ENCODE measurements at regions not wholly inside any gene's neighbourhood (a gene's known extent, or its start where the extent isn't known, plus 50 kb on each side); places are given as distances from the start of the nearest gene placed in this dataset.

GRCh38 chrX:39586359-39586758, 511.4 kb downstream of the BCOR start:
- no peaks in the 10 kb centered on the region for H3K9me3 ChIP-seq (ENCODE audit: control insufficient read depth, low read length)
- no peak overlapping the region for H3K27ac ChIP-seq (ENCODE audit: low read depth, low read length, severe bottlenecking)
- no CpG with 5 or more reads among the region's 4 CpGs for WGBS, 2 experiments (ENCODE audit: insufficient coverage in 2 of 2)
- no peak overlapping the region for H3K4me3 ChIP-seq (ENCODE audit: extremely low read depth, insufficient read depth, low read length, poor library complexity, severe bottlenecking)
- H3K36me3 ChIP-seq (ENCODE audit: control insufficient read depth, insufficient read depth, low read length) = no peaks in the 10 kb centered on the region
- peaks cover 4% of the 10 kb centered on the region for H3K4me1 ChIP-seq (ENCODE audit: control insufficient read depth, insufficient read depth, low read length, poor library complexity, severe bottlenecking)

DNA sequence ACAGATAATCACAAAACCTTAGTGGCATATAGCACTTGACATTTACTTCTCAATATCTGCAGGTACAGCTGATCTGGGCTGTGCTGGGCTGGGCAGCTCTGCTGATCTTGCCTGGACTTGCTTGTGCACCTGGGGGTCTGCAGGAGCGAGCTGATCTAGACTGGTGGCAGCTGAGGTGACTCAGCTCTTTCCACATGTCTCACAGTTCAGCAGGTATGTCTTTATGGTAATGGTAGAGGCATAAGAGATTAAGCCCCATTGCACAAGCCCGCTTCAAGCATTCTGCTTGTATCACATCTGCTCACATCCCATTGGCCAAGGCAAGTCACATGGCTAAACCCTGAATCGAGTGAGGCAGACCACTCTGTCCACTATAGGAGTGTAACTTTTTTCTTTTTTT, 506.7 kb downstream of the BCOR start:
- Histone ChIP-seq H3K27ac (ENCODE audit: low read depth, low read length, severe bottlenecking) (no peak overlapping the region), H3K36me3 (ENCODE audit: control insufficient read depth, insufficient read depth, low read length) (no peaks in the 10 kb centered on the region), H3K9me3 (ENCODE audit: control insufficient read depth, low read length) (no peaks in the 10 kb centered on the region), H3K4me3 (ENCODE audit: extremely low read depth, insufficient read depth, low read length, poor library complexity, severe bottlenecking) (no peak overlapping the region), H3K4me1 (ENCODE audit: control insufficient read depth, insufficient read depth, low read length, poor library complexity, severe bottlenecking) (no peaks in the 10 kb centered on the region)
- no CpG with 5 or more reads among the region's 3 CpGs for whole genome bisulfite sequencing, 2 experiments (ENCODE audit: insufficient coverage in 2 of 2)

- H3K27ac ChIP-seq (ENCODE audit: low read depth, low read length, severe bottlenecking) = no peak overlapping the region
- H3K4me1 ChIP-seq (ENCODE audit: control insufficient read depth, insufficient read depth, low read length, poor library complexity, severe bottlenecking) = no peaks in the 10 kb centered on the region
- no peak overlapping the region for H3K4me3 ChIP-seq (ENCODE audit: extremely low read depth, insufficient read depth, low read length, poor library complexity, severe bottlenecking)
- H3K36me3 ChIP-seq (ENCODE audit: control insufficient read depth, insufficient read depth, low read length) = no peaks in the 10 kb centered on the region
- H3K9me3 ChIP-seq (ENCODE audit: control insufficient read depth, low read length) = no peaks in the 10 kb centered on the region
Observed at GRCh38 chrX:39592776-39593175, 505.0 kb downstream of the BCOR start.

DNA sequence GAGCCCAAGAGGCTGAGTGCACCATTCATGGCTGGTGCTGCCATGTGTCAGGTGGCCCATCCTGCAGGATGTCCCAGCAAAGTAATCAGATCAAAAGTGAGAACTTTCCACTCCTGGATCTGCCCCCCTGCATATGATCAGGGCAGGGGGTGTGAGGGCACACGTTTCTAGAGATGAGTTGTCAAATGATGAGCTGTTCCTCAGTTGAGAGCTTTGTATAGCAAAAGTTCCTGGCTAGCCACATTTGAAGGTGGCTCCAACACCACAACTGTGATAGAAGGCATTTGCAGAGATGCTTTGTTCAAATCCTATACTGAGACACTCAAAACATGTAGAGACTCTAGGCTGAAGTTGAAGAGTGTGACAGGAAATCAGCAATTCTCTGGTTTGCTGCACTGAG, 501.8 kb downstream of the BCOR start:
- Histone ChIP-seq H3K36me3 (ENCODE audit: control insufficient read depth, insufficient read depth, low read length) (no peaks in the 10 kb centered on the region), H3K4me3 (ENCODE audit: extremely low read depth, insufficient read depth, low read length, poor library complexity, severe bottlenecking) (no peak overlapping the region), H3K27ac (ENCODE audit: low read depth, low read length, severe bottlenecking) (no peak overlapping the region), H3K9me3 (ENCODE audit: control insufficient read depth, low read length) (no peaks in the 10 kb centered on the region), H3K4me1 (ENCODE audit: control insufficient read depth, insufficient read depth, low read length, poor library complexity, severe bottlenecking) (no peaks in the 10 kb centered on the region)
- no CpG with 5 or more reads among the region's 1 CpG for WGBS, 2 experiments (ENCODE audit: insufficient coverage in 2 of 2)

- Histone ChIP-seq H3K4me1 (ENCODE audit: control insufficient read depth, insufficient read depth, low read length, poor library complexity, severe bottlenecking) (no peaks in the 10 kb centered on the region), H3K9me3 (ENCODE audit: control insufficient read depth, low read length) (no peaks in the 10 kb centered on the region), H3K4me3 (ENCODE audit: extremely low read depth, insufficient read depth, low read length, poor library complexity, severe bottlenecking) (no peak overlapping the region), H3K27ac (ENCODE audit: low read depth, low read length, severe bottlenecking) (no peak overlapping the region), H3K36me3 (ENCODE audit: control insufficient read depth, insufficient read depth, low read length) (no peaks in the 10 kb centered on the region)
Observed at GRCh38 chrX:39596437-39596836, 501.3 kb downstream of the BCOR start.

DNA sequence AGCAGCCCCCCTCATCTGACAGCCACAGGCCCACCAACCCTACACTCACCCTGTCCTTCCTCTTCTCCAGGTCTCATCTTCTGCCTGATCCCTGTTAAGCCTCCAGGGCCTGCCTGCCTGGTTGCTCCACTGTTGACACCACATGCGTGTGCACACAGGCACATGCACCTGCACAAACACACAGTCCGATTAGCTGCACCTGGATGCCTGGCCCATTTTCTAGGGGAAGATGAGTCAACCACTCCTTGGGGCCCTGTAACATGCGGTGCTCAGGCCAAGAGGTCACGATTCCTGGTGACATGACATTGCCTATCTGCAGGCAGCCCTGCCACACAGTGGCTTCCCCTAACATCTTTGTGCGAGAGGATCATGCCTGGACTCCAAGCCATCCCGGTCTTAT, 498.4 kb downstream of the BCOR start:
- Histone ChIP-seq H3K36me3 (ENCODE audit: control insufficient read depth, insufficient read depth, low read length) (no peaks in the 10 kb centered on the region), H3K9me3 (ENCODE audit: control insufficient read depth, low read length) (no peaks in the 10 kb centered on the region), H3K4me1 (ENCODE audit: control insufficient read depth, insufficient read depth, low read length, poor library complexity, severe bottlenecking) (no peaks in the 10 kb centered on the region), H3K4me3 (ENCODE audit: extremely low read depth, insufficient read depth, low read length, poor library complexity, severe bottlenecking) (no peak overlapping the region), H3K27ac (ENCODE audit: low read depth, low read length, severe bottlenecking) (no peak overlapping the region)
- 83 to 100% methylated on average over 4 to 6 of the region's 6 CpGs for WGBS, 2 experiments (ENCODE audit: insufficient coverage in 2 of 2)

- Histone ChIP-seq H3K36me3 (ENCODE audit: control insufficient read depth, insufficient read depth, low read length) (no peaks in the 10 kb centered on the region), H3K4me3 (ENCODE audit: extremely low read depth, insufficient read depth, low read length, poor library complexity, severe bottlenecking) (no peak overlapping the region), H3K4me1 (ENCODE audit: control insufficient read depth, insufficient read depth, low read length, poor library complexity, severe bottlenecking) (peaks cover 4% of the 10 kb centered on the region), H3K27ac (ENCODE audit: low read depth, low read length, severe bottlenecking) (no peak overlapping the region), H3K9me3 (ENCODE audit: control insufficient read depth, low read length) (no peaks in the 10 kb centered on the region)
- 87% methylated on average over 3 to 4 of the region's 6 CpGs for WGBS, 2 experiments (ENCODE audit: insufficient coverage in 2 of 2)
Observed at GRCh38 chrX:39600222-39600621, 497.5 kb downstream of the BCOR start.

DNA sequence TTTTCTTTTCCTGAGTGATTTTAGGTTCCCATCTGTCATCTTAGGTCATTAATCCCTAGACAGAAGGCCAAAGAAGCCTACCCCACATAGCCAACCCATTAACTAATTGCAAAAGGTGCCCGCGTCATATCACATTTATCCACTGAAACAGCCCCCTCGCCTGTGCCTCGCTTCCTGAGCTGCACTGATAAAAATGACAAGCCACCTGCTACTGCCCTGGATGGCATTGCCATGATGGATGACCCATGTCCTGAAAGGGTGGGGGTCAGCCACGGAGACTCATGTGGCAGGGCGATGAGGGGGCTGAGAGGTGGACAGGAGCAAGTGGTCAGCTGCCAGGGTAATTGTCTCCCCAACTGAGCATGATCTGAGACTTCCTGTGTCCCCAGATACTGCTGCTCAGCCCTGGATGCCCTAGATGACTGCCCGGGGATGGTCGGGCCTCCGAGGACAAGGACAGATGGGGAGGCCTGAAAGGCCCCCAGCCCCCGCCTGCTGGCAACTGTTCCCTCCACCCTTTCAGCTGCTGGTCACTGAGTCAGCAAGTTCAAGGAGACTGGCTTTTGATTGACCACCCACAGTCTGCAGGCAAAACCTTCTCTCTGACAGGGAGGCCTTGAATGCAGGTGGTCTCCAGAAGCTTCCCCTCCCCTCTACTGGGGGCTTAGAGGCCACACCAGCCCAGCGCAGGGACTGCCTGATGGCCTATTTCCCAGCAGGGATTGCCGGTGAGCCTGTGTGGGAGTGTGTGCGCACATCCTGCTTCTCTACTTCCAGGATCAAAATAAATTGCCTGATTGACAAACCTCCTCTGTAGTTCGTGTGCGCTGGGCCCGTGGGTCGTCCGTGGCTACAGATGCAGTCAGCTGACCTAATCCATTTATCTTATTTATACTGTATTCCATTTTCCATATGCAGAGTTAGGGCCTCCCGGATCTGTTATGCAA, 496.3 kb downstream of the BCOR start:
- 57 to 78% methylated on average over 5 to 6 of the region's 19 CpGs for WGBS, 2 experiments (ENCODE audit: insufficient coverage in 2 of 2)
- Histone ChIP-seq H3K4me3 (ENCODE audit: extremely low read depth, insufficient read depth, low read length, poor library complexity, severe bottlenecking) (no peak overlapping the region), H3K36me3 (ENCODE audit: control insufficient read depth, insufficient read depth, low read length) (no peaks in the 10 kb centered on the region), H3K27ac (ENCODE audit: low read depth, low read length, severe bottlenecking) (no peak overlapping the region), H3K4me1 (ENCODE audit: control insufficient read depth, insufficient read depth, low read length, poor library complexity, severe bottlenecking) (peaks cover 7% of the 10 kb centered on the region), H3K9me3 (ENCODE audit: control insufficient read depth, low read length) (no peaks in the 10 kb centered on the region)

- peaks cover 7% of the 10 kb centered on the region for H3K4me1 ChIP-seq (ENCODE audit: control insufficient read depth, insufficient read depth, low read length, poor library complexity, severe bottlenecking)
- WGBS, 2 experiments (ENCODE audit: insufficient coverage in 2 of 2) = 60% methylated on average over 1 of the region's 4 CpGs; no CpG with 5 or more reads in 1 of the 2 experiments
- no peaks in the 10 kb centered on the region for H3K9me3 ChIP-seq (ENCODE audit: control insufficient read depth, low read length)
- H3K4me3 ChIP-seq (ENCODE audit: extremely low read depth, insufficient read depth, low read length, poor library complexity, severe bottlenecking) = no peak overlapping the region
- no peaks in the 10 kb centered on the region for H3K36me3 ChIP-seq (ENCODE audit: control insufficient read depth, insufficient read depth, low read length)
- no peak overlapping the region for H3K27ac ChIP-seq (ENCODE audit: low read depth, low read length, severe bottlenecking)
Observed at GRCh38 chrX:39602195-39602594, 495.6 kb downstream of the BCOR start.

DNA sequence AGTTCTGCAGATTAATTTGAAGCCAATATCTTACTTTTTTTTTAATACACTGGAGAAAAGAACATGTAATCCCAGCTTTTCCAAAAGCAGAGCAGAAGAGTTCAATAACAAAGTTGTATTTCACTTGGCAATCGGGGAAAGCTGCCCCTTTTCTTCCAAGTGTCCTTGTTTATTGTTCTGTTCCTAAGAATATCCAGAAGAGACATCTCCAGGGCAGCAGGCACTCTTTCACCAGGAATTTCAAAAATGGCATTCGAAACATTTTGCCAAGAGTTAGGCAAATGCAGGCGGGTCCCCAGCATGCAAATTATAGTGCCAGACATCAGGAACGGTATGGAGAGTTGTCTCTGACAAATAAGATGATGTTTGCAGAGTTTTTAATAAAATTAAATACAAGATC, 494.5 kb downstream of the BCOR start:
- Histone ChIP-seq H3K36me3 (ENCODE audit: control insufficient read depth, insufficient read depth, low read length) (no peaks in the 10 kb centered on the region), H3K4me3 (ENCODE audit: extremely low read depth, insufficient read depth, low read length, poor library complexity, severe bottlenecking) (no peak overlapping the region), H3K9me3 (ENCODE audit: control insufficient read depth, low read length) (no peaks in the 10 kb centered on the region), H3K4me1 (ENCODE audit: control insufficient read depth, insufficient read depth, low read length, poor library complexity, severe bottlenecking) (peaks cover 7% of the 10 kb centered on the region), H3K27ac (ENCODE audit: low read depth, low read length, severe bottlenecking) (no peak overlapping the region)
- 70 to 83% methylated on average over 1 to 2 of the region's 4 CpGs for WGBS, 2 experiments (ENCODE audit: insufficient coverage in 2 of 2)

DNA sequence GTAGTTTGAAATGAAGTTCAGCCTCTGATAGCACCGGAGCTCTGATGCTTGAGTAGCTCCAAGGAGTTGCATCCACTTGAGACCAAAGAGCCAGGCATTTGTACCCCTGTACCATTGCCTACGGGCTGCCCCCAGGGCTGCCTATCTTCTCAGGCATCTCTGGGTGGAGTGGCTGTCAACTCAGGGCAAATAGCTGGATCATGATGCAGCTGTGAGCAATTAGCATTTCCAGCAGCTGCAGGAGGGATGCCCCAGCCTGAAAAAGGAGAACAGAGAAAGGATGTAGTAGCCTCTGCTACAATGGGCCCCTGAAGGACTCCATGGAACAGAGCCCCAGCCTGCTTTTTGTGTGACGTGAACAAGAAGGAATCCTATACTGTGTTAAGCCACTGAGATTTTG, 492.6 kb downstream of the BCOR start:
- Histone ChIP-seq H3K27ac (ENCODE audit: low read depth, low read length, severe bottlenecking) (no peak overlapping the region), H3K9me3 (ENCODE audit: control insufficient read depth, low read length) (no peaks in the 10 kb centered on the region), H3K4me1 (ENCODE audit: control insufficient read depth, insufficient read depth, low read length, poor library complexity, severe bottlenecking) (peaks cover 7% of the 10 kb centered on the region), H3K4me3 (ENCODE audit: extremely low read depth, insufficient read depth, low read length, poor library complexity, severe bottlenecking) (no peak overlapping the region), H3K36me3 (ENCODE audit: control insufficient read depth, insufficient read depth, low read length) (no peaks in the 10 kb centered on the region)
- WGBS, 2 experiments (ENCODE audit: insufficient coverage in 2 of 2) = 71 to 100% methylated on average over 1 to 2 of the region's 3 CpGs

All from mesodermal cell (in vitro differentiated cells).